ENCODE measurements at regions not wholly inside any gene's neighbourhood (a gene's known extent, or its start where the extent isn't known, plus 50 kb on each side); places are given as distances from the start of the nearest gene placed in this dataset.

GRCh38 chr6:26241033-26241895, 123.7 kb upstream of the BTN3A2 start:
- CTCF ChIA-PET = no interaction called here
- no peaks in the 10 kb centered on the region; a peak in 1 of 4 replicates for H3K4me1 ChIP-seq (ENCODE audit: control insufficient read depth in 1 of 2, insufficient read depth in 2 of 2, low read depth in 1 of 2, low read length in 1 of 2)
- POLR2A ChIA-PET = interaction anchor here (0.5 to 1.4 kb wide), 3 partner anchors 9 to 24 kb away, joined by 3 to 5 read pairs (median 5); a partner anchor contains a TSS
- H3K9me3 ChIP-seq = no peaks in the 10 kb centered on the region
- no peak overlapping the region for H2AFZ ChIP-seq (ENCODE audit: low read depth)
- H3K79me2 ChIP-seq (ENCODE audit: insufficient read depth) = no peaks in the 10 kb centered on the region
- no peaks in the 10 kb centered on the region for H3K36me3 ChIP-seq (replicated peaks in 1 of 2; ENCODE audit: control insufficient read depth in 1 of 2, insufficient read depth in 2 of 2, low read length in 1 of 2)
- H3K27me3 ChIP-seq (ENCODE audit: insufficient read depth) = no peaks in the 10 kb centered on the region
- H3K9ac ChIP-seq = no peak overlapping the region
- H3K27ac ChIP-seq (ENCODE audit: low read depth in 2 of 2, low read length in 1 of 2) = no peak overlapping the region
- WGBS (ENCODE audit: low lambda C conversion rate) = 90% methylated on average over 38 of the region's 38 CpGs
- H4K20me1 ChIP-seq (ENCODE audit: insufficient read depth) = no peaks in the 10 kb centered on the region
- peak overlapping the region in 1 of 2 experiments; percentile 20; a peak in 1 of 4 replicates for H3K4me3 ChIP-seq (ENCODE audit: low read depth in 2 of 2, low read length in 1 of 2)
- DNase-seq = no peak
- TF ChIP-seq GABPA (IDR thresholded peaks at IDR 0.05; ENCODE audit: low read depth) = no peak
- TF ChIP-seq TAF1 (IDR thresholded peaks at IDR 0.05; ENCODE audit: borderline replicate concordance, low read depth, low read length) = no peak
- no peak overlapping the region for H3K4me2 ChIP-seq
- no peaks in the 10 kb centered on the region for H3F3A ChIP-seq (replicated peaks; ENCODE audit: insufficient read depth)
- no peaks in the 10 kb centered on the region for H3K9me2 ChIP-seq

- DNase-seq = no peak
- CTCF ChIA-PET = no interaction called here
- Histone ChIP-seq H3K9me3 (no peaks in the 10 kb centered on the region), H3K4me1 (ENCODE audit: control insufficient read depth in 1 of 2, insufficient read depth in 2 of 2, low read depth in 1 of 2, low read length in 1 of 2) (peaks cover 0 to under 1% of the 10 kb centered on the region in 2 experiments; a peak in 1 of 4 replicates), H2AFZ (ENCODE audit: low read depth) (no peak overlapping the region), H3K4me2 (no peak overlapping the region), H4K20me1 (ENCODE audit: insufficient read depth) (no peaks in the 10 kb centered on the region), H3K27ac (ENCODE audit: low read depth in 2 of 2, low read length in 1 of 2) (no peak overlapping the region), H3K9ac (no peak overlapping the region), H3K9me2 (no peaks in the 10 kb centered on the region), H3K36me3 (replicated peaks in 1 of 2; ENCODE audit: control insufficient read depth in 1 of 2, insufficient read depth in 2 of 2, low read length in 1 of 2) (no peaks in the 10 kb centered on the region), H3K79me2 (ENCODE audit: insufficient read depth) (no peaks in the 10 kb centered on the region), H3K27me3 (ENCODE audit: insufficient read depth) (no peaks in the 10 kb centered on the region), H3K4me3 (ENCODE audit: low read depth in 2 of 2, low read length in 1 of 2) (no peak overlapping the region), H3F3A (replicated peaks; ENCODE audit: insufficient read depth) (no peaks in the 10 kb centered on the region)
- 80% methylated on average over 2 of the region's 2 CpGs for WGBS (ENCODE audit: low lambda C conversion rate)
- POLR2A ChIA-PET = no interaction called here
- no peak for TF ChIP-seq RFX5 (IDR thresholded peaks at IDR 0.05; ENCODE audit: low read length)
- TF ChIP-seq USF1 (IDR thresholded peaks at IDR 0.05; ENCODE audit: borderline replicate concordance, low read depth) = no peak
- no peak for TF ChIP-seq NFIC (IDR thresholded peaks at IDR 0.05; ENCODE audit: borderline replicate concordance)
- no peak for TF ChIP-seq TAF1 (IDR thresholded peaks at IDR 0.05; ENCODE audit: borderline replicate concordance, low read depth, low read length)
- TF ChIP-seq MEF2A (IDR thresholded peaks at IDR 0.05; ENCODE audit: borderline replicate concordance, low read depth) = no peak
- no peak for TF ChIP-seq NRF1 (IDR thresholded peaks at IDR 0.05; ENCODE audit: low read depth, low read length)
- TF ChIP-seq ELF1 (IDR thresholded peaks at IDR 0.05) = no peak
- no peak for TF ChIP-seq CHD2 (IDR thresholded peaks at IDR 0.05; ENCODE audit: low read length, partially characterized antibody)
- no peak for TF ChIP-seq FOXM1 (IDR thresholded peaks at IDR 0.05; ENCODE audit: low read depth)
- no peak for TF ChIP-seq TCF12 (IDR thresholded peaks at IDR 0.05)
- no peak for TF ChIP-seq MAX (IDR thresholded peaks at IDR 0.05; ENCODE audit: low read depth)
- TF ChIP-seq EZH2phosphoT487 (IDR thresholded peaks at IDR 0.05; ENCODE audit: borderline replicate concordance, low read depth) = no peak
- TF ChIP-seq TEAD4 (IDR thresholded peaks at IDR 0.05; ENCODE audit: borderline replicate concordance, insufficient read depth) = no peak
- no peak for TF ChIP-seq GATA2 (CRISPR knock-in tag; IDR thresholded peaks at IDR 0.05)
- TF ChIP-seq REST (IDR thresholded peaks at IDR 0.05; ENCODE audit: low read depth, low read length) = no peak
- TF ChIP-seq SMC3 (IDR thresholded peaks at IDR 0.05; ENCODE audit: low read depth, low read length) = no peak
- no peak for TF ChIP-seq IRF3 (IDR thresholded peaks at IDR 0.05; ENCODE audit: low read depth, low read length)
- no peak for TF ChIP-seq FOXJ3 (CRISPR knock-in tag; IDR thresholded peaks at IDR 0.05)
Observed at GRCh38 chr6:26243132-26243531, 121.9 kb upstream of the BTN3A2 start.

Measured in SK-N-SH (cell line).